SK-N-SH (cell line): ENCODE measurements at regions not wholly inside any gene's neighbourhood (a gene's known extent, or its start where the extent isn't known, plus 50 kb on each side); places are given as distances from the start of the nearest gene placed in this dataset.

Experiments
- CTCF ChIA-PET: fragments of 300-600, 350-600 bp; formaldehyde crosslinking; extraction: SDS; loops from one replicate; lab custom pipeline; 2021; lab: Yijun Ruan, JAX
- POLR2A ChIA-PET: fragments of 350-600 bp; sonication (Branson Sonifier 250); formaldehyde crosslinking; extraction: SDS; loops from one replicate; lab custom pipeline; 2020; ENCODE audit warnings: antibody characterized with exemption, inconsistent platforms; lab: Yijun Ruan, JAX
- DNase-seq: peaks from one replicate; pipeline ENCODE4 v3.0.0; 2012
- H2AFZ ChIP-seq: fragments of 200-600 bp; sonication (generic); 2 replicates; pipeline ENCODE4 v1.8.1; 2016; ENCODE audit warnings: antibody characterized with exemption, mild to moderate bottlenecking, low read depth
- H3F3A ChIP-seq: fragments of 200-600 bp; sonication (generic); replicated peaks from 2 replicates; pipeline ENCODE3; 2016; ENCODE audit warnings: antibody characterized with exemption, mild to moderate bottlenecking; ENCODE audit not compliant: insufficient read depth
- H3K27ac ChIP-seq, 2 experiments: fragments of 200-500 bp in 1 of 2; fragments of 200-600 bp in 1 of 2; sonication (Bioruptor generic) in 1 of 2; sonication (generic), shearing (Covaris generic) in 1 of 2; 2 replicates each; pipeline versions ENCODE4 v1.5.1 to v1.6.1; 2014 to 2016; ENCODE audit warnings: low read depth in 2 of 2, inconsistent platforms in 1 of 2, low read length in 1 of 2, mild to moderate bottlenecking in 1 of 2, mixed read lengths in 1 of 2
- H3K27me3 ChIP-seq: fragments of 200-600 bp; sonication (generic), shearing (Covaris generic); 2 replicates; pipeline ENCODE4 v1.6.1; 2016; ENCODE audit warnings: mixed run types; ENCODE audit not compliant: insufficient read depth
- H3K36me3 ChIP-seq, 2 experiments: fragments of 200-500 bp in 1 of 2; fragments of 200-600 bp in 1 of 2; sonication (Bioruptor generic) in 1 of 2; sonication (generic) in 1 of 2; replicated peaks in 1 of 2; 2 replicates each; pipeline versions ENCODE3 to v1.5.1; 2014 to 2016; ENCODE audit warnings: low read length in 1 of 2, mild to moderate bottlenecking in 1 of 2; ENCODE audit not compliant: insufficient read depth in 2 of 2, control insufficient read depth in 1 of 2
- H3K4me1 ChIP-seq, 2 experiments: fragments of 200-500 bp in 1 of 2; fragments of 200-600 bp in 1 of 2; sonication (Bioruptor generic) in 1 of 2; sonication (generic), shearing (Covaris generic) in 1 of 2; 2 replicates each; pipeline versions ENCODE4 v1.5.1 to v1.6.1; 2014 to 2016; ENCODE audit warnings: low read depth in 1 of 2, low read length in 1 of 2, mixed run types in 1 of 2; ENCODE audit not compliant: insufficient read depth in 2 of 2, control insufficient read depth in 1 of 2
- H3K4me2 ChIP-seq: fragments of 200-600 bp; sonication (generic), shearing (Covaris generic); 2 replicates; pipeline ENCODE4 v1.6.1; 2017; ENCODE audit warnings: mixed run types
- H3K4me3 ChIP-seq, 2 experiments: fragments of 200-500 bp in 1 of 2; fragments of 200-600 bp in 1 of 2; sonication (Bioruptor generic) in 1 of 2; sonication (generic), shearing (Covaris generic) in 1 of 2; 2 replicates each; pipeline versions ENCODE4 v1.5.1 to v1.8.1; 2014 to 2016; ENCODE audit warnings: low read depth in 2 of 2, inconsistent platforms in 1 of 2, low read length in 1 of 2, mild to moderate bottlenecking in 1 of 2, mixed read lengths in 1 of 2, moderate library complexity in 1 of 2
- H3K79me2 ChIP-seq: fragments of 200-600 bp; sonication (generic); 2 replicates; pipeline ENCODE4 v1.8.1; 2017; ENCODE audit warnings: mild to moderate bottlenecking; ENCODE audit not compliant: insufficient read depth
- H3K9ac ChIP-seq: fragments of 200-600 bp; sonication (generic); 2 replicates; pipeline ENCODE4 v1.6.1; 2017; ENCODE audit warnings: mixed run types
- H3K9me2 ChIP-seq: fragments of 200-600 bp; sonication (generic); 2 replicates; pipeline ENCODE4 v1.6.1; 2017; ENCODE audit warnings: mixed run types
- H3K9me3 ChIP-seq: fragments of 200-600 bp; sonication (generic); 2 replicates; pipeline ENCODE4 v1.6.1; 2017; ENCODE audit warnings: mixed run types, mild to moderate bottlenecking, moderate library complexity
- H4K20me1 ChIP-seq: fragments of 200-600 bp; sonication (generic); 2 replicates; pipeline ENCODE4 v1.6.1; 2017; ENCODE audit warnings: mild to moderate bottlenecking, mixed run types; ENCODE audit not compliant: insufficient read depth
- CHD2 ChIP-seq: fragments of 150-350 bp; IDR thresholded peaks from 2 replicates; pipeline ENCODE4 v1.6.1; 2018; ENCODE audit warnings: low read length; ENCODE audit not compliant: partially characterized antibody
- ELF1 ChIP-seq: IDR thresholded peaks from 2 replicates; pipeline ENCODE4 v1.4.0; 2012
- EP300 ChIP-seq, 2 experiments: IDR thresholded peaks; 2 replicates each; pipeline versions ENCODE4 v1.4.0 to v1.6.1; 2012; ENCODE audit warnings: borderline replicate concordance in 1 of 2, low read depth in 1 of 2, low read length in 1 of 2
- FOXM1 ChIP-seq: IDR thresholded peaks from 2 replicates; pipeline ENCODE4 v1.4.0; 2012; ENCODE audit warnings: low read depth, mild to moderate bottlenecking
- GABPA ChIP-seq: IDR thresholded peaks from 2 replicates; pipeline ENCODE4 v1.4.0; 2012; ENCODE audit warnings: low read depth, mild to moderate bottlenecking
- MXI1 ChIP-seq: IDR thresholded peaks from 2 replicates; pipeline ENCODE4 v1.6.1; 2012; ENCODE audit warnings: mild to moderate bottlenecking, low read depth, low read length, improper control_type of control experiment
- NFIC ChIP-seq: IDR thresholded peaks from 2 replicates; pipeline ENCODE4 v1.4.0; 2012; ENCODE audit warnings: borderline replicate concordance
- RAD21 ChIP-seq: IDR thresholded peaks from 2 replicates; pipeline ENCODE4 v1.6.1; 2012; ENCODE audit warnings: mild to moderate bottlenecking, low read length
- RCOR1 ChIP-seq: fragments of 150-350 bp; IDR thresholded peaks from 2 replicates; pipeline ENCODE4 v1.6.1; 2017; ENCODE audit warnings: antibody characterized with exemption, low read length
- RXRA ChIP-seq: IDR thresholded peaks from 2 replicates; pipeline ENCODE4 v1.4.0; 2012; ENCODE audit warnings: low read depth, mild to moderate bottlenecking, borderline replicate concordance
- SMC3 ChIP-seq: IDR thresholded peaks from 2 replicates; pipeline ENCODE4 v1.6.1; 2012; ENCODE audit warnings: low read depth, low read length, improper control_type of control experiment
- TCF12 ChIP-seq: IDR thresholded peaks from 2 replicates; pipeline ENCODE4 v1.4.0; 2012
- TEAD4 ChIP-seq: IDR thresholded peaks from 2 replicates; pipeline ENCODE4 v1.4.0; 2012; ENCODE audit warnings: mild to moderate bottlenecking, borderline replicate concordance; ENCODE audit not compliant: insufficient read depth
- WGBS: methylation state at CpG from one replicate; pipeline ENCODE4 v1.1.6; 2017; ENCODE audit warnings: low lambda C conversion rate; 5-methylcytosine and 5-hydroxymethylcytosine counted together
- TF ChIP-seq, protein P1 (sequence below): IDR thresholded peaks from 2 replicates; pipeline ENCODE4 v1.6.1; 2012; ENCODE audit warnings: mild to moderate bottlenecking, low read depth, low read length, moderate library complexity
- TF ChIP-seq, protein P2 (sequence below): fragments of 150-350 bp; IDR thresholded peaks from 2 replicates; pipeline ENCODE4 v1.6.1; 2016; ENCODE audit warnings: mild to moderate bottlenecking, low read depth, low read length
- TF ChIP-seq, protein P3 (sequence below): IDR thresholded peaks from 2 replicates; pipeline ENCODE4 v1.4.0; 2012; ENCODE audit warnings: low read depth
- TF ChIP-seq, protein P4 (sequence below): fragments of 200-600 bp; sonication (generic); IDR thresholded peaks from 2 replicates; pipeline ENCODE4 v1.6.1; 2017; ENCODE audit warnings: antibody characterized with exemption, mild to moderate bottlenecking, moderate library complexity
- TF ChIP-seq, protein P5 (sequence below): IDR thresholded peaks from 2 replicates; pipeline ENCODE4 v1.4.0; 2012; ENCODE audit warnings: low read depth, borderline replicate concordance

DNA sequence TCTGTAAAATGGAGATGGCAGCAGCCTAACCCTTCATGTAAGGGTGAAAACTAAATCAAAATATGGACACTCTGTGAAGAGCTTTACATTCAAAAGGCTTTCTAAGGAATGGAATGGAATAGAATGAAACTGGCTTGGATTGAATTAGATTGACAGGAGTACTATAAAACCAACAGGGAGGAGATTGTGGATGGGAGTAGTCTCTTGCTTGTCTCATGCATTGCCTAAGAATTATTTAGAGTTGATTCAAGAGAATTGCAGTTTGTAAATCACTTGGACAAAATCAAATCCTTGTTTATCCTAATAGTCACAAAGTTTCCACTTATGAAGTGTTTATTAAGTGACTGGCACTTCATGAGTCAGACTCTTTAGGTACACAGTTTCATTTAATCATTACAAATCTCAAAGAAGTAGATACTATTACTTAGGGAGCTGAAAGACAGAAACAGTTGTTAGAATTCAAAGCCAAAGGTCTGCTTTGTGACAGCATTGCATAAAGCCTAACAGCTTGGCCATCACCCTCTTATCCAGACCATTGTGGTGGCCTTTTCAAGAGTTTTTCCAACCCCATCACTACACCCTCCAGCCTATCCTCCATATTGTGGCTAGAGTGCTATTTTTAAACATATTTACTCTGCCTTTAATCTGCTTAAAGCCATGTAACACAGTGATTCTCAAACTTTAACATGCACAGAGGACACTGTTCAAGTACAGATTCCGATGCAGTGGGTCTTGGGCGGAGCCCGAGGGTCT, 91.9 kb upstream of the GHITM start (continued):
- TF ChIP-seq, protein P1, sequence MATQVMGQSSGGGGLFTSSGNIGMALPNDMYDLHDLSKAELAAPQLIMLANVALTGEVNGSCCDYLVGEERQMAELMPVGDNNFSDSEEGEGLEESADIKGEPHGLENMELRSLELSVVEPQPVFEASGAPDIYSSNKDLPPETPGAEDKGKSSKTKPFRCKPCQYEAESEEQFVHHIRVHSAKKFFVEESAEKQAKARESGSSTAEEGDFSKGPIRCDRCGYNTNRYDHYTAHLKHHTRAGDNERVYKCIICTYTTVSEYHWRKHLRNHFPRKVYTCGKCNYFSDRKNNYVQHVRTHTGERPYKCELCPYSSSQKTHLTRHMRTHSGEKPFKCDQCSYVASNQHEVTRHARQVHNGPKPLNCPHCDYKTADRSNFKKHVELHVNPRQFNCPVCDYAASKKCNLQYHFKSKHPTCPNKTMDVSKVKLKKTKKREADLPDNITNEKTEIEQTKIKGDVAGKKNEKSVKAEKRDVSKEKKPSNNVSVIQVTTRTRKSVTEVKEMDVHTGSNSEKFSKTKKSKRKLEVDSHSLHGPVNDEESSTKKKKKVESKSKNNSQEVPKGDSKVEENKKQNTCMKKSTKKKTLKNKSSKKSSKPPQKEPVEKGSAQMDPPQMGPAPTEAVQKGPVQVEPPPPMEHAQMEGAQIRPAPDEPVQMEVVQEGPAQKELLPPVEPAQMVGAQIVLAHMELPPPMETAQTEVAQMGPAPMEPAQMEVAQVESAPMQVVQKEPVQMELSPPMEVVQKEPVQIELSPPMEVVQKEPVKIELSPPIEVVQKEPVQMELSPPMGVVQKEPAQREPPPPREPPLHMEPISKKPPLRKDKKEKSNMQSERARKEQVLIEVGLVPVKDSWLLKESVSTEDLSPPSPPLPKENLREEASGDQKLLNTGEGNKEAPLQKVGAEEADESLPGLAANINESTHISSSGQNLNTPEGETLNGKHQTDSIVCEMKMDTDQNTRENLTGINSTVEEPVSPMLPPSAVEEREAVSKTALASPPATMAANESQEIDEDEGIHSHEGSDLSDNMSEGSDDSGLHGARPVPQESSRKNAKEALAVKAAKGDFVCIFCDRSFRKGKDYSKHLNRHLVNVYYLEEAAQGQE = no peak
- TF ChIP-seq RXRA (no peak), FOXM1 (no peak)
- TF ChIP-seq, protein P2, sequence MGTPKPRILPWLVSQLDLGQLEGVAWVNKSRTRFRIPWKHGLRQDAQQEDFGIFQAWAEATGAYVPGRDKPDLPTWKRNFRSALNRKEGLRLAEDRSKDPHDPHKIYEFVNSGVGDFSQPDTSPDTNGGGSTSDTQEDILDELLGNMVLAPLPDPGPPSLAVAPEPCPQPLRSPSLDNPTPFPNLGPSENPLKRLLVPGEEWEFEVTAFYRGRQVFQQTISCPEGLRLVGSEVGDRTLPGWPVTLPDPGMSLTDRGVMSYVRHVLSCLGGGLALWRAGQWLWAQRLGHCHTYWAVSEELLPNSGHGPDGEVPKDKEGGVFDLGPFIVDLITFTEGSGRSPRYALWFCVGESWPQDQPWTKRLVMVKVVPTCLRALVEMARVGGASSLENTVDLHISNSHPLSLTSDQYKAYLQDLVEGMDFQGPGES = no peak
- TF ChIP-seq, all 33 proteins: peak for 0

DNA sequence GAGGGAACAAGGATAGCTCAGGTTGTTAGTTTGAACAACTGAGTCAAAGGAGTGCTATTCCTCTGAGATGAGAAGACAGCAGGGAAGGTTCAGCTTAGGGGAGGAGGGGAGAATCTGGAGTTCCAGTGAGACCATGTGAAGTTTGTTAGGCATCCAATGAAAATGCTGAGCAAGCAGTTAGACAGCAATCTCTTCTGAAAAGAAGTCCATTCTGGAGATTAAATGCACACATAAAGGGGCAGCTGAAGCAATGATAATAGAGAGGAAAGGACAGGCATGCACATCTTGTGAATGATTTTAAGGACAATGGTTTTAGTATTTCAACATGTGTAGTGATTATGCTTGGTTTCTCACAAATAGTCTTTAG, 89.7 kb upstream of the GHITM start:
- H3F3A ChIP-seq = no peaks in the 10 kb centered on the region
- no peaks in the 10 kb centered on the region for H3K27me3 ChIP-seq
- H4K20me1 ChIP-seq = no peaks in the 10 kb centered on the region
- H3K27ac ChIP-seq = no peak overlapping the region
- no peaks in the 10 kb centered on the region for H3K9me2 ChIP-seq
- H3K9me3 ChIP-seq = no peaks in the 10 kb centered on the region
- H3K79me2 ChIP-seq = no peaks in the 10 kb centered on the region
- H2AFZ ChIP-seq = no peak overlapping the region
- TF ChIP-seq ELF1 (no peak), TEAD4 (no peak)
- POLR2A ChIA-PET = no interaction called here
- H3K4me2 ChIP-seq = no peak overlapping the region
- no peaks in the 10 kb centered on the region for H3K36me3 ChIP-seq
- no peaks in the 10 kb centered on the region for H3K4me1 ChIP-seq
- DNase-seq = no peak
- no peak overlapping the region for H3K9ac ChIP-seq
- no peak overlapping the region for H3K4me3 ChIP-seq
- CTCF ChIA-PET = no interaction called here

DNA sequence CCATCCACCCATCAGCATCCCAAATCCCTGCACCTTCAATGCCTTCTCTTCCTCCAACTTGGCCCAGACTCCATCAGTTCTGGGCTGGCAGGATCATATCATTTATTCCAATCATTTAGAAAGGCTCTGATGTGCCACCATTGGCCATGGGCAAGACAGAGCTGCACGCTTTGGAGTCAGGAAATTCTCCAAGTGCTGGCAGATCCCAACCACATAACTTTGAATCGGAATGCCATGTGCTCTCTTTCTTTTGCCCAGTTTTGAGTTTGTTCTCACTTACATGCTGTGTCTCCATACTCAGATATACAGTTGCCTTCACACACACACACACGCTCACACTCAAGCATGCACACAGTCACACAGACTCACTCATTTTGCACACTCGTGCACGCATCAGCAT, 85.7 kb upstream of the GHITM start:
- POLR2A ChIA-PET = no interaction called here
- WGBS = 32% methylated on average over 5 of the region's 5 CpGs
- no peaks in the 10 kb centered on the region for H3K79me2 ChIP-seq
- no peak for TF ChIP-seq ELF1
- no peak for TF ChIP-seq NFIC
- TF ChIP-seq, protein P3, sequence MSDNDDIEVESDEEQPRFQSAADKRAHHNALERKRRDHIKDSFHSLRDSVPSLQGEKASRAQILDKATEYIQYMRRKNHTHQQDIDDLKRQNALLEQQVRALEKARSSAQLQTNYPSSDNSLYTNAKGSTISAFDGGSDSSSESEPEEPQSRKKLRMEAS = no peak
- TF ChIP-seq RCOR1 = no peak
- TF ChIP-seq, protein P4, sequence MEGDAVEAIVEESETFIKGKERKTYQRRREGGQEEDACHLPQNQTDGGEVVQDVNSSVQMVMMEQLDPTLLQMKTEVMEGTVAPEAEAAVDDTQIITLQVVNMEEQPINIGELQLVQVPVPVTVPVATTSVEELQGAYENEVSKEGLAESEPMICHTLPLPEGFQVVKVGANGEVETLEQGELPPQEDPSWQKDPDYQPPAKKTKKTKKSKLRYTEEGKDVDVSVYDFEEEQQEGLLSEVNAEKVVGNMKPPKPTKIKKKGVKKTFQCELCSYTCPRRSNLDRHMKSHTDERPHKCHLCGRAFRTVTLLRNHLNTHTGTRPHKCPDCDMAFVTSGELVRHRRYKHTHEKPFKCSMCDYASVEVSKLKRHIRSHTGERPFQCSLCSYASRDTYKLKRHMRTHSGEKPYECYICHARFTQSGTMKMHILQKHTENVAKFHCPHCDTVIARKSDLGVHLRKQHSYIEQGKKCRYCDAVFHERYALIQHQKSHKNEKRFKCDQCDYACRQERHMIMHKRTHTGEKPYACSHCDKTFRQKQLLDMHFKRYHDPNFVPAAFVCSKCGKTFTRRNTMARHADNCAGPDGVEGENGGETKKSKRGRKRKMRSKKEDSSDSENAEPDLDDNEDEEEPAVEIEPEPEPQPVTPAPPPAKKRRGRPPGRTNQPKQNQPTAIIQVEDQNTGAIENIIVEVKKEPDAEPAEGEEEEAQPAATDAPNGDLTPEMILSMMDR = no peak
- TF ChIP-seq CHD2 = no peak
- TF ChIP-seq SMC3 = no peak
- TF ChIP-seq GABPA = no peak
- no peak for TF ChIP-seq RAD21
- TF ChIP-seq, protein P5, sequence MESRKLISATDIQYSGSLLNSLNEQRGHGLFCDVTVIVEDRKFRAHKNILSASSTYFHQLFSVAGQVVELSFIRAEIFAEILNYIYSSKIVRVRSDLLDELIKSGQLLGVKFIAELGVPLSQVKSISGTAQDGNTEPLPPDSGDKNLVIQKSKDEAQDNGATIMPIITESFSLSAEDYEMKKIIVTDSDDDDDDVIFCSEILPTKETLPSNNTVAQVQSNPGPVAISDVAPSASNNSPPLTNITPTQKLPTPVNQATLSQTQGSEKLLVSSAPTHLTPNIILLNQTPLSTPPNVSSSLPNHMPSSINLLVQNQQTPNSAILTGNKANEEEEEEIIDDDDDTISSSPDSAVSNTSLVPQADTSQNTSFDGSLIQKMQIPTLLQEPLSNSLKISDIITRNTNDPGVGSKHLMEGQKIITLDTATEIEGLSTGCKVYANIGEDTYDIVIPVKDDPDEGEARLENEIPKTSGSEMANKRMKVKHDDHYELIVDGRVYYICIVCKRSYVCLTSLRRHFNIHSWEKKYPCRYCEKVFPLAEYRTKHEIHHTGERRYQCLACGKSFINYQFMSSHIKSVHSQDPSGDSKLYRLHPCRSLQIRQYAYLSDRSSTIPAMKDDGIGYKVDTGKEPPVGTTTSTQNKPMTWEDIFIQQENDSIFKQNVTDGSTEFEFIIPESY = no peak
- no peak for TF ChIP-seq EP300 (IDR thresholded peaks at IDR 0.05; ENCODE audit: borderline replicate concordance in 1 of 2, low read depth in 1 of 2, low read length in 1 of 2)
- no peak for TF ChIP-seq TCF12
- TF ChIP-seq MXI1 = no peak

More for the DNA sequence above, 85.7 kb upstream of the GHITM start:
- no peak for DNase-seq
- H3K4me2 ChIP-seq = no peak overlapping the region
- no peaks in the 10 kb centered on the region for H4K20me1 ChIP-seq
- H3K9me2 ChIP-seq = no peaks in the 10 kb centered on the region
- no peaks in the 10 kb centered on the region for H3K9me3 ChIP-seq
- H3K27ac ChIP-seq = no peak overlapping the region
- no peak overlapping the region for H2AFZ ChIP-seq
- H3K27me3 ChIP-seq = no peaks in the 10 kb centered on the region
- CTCF ChIA-PET = no interaction called here
- H3K4me1 ChIP-seq = no peaks in the 10 kb centered on the region
- H3K9ac ChIP-seq = no peak overlapping the region
- H3K4me3 ChIP-seq = no peak overlapping the region
- no peaks in the 10 kb centered on the region for H3F3A ChIP-seq
- no peaks in the 10 kb centered on the region for H3K36me3 ChIP-seq
